ENCODE measurements at regions not wholly inside any gene's neighbourhood (a gene's known extent, or its start where the extent isn't known, plus 50 kb on each side); places are given as distances from the start of the nearest gene placed in this dataset.

DNA sequence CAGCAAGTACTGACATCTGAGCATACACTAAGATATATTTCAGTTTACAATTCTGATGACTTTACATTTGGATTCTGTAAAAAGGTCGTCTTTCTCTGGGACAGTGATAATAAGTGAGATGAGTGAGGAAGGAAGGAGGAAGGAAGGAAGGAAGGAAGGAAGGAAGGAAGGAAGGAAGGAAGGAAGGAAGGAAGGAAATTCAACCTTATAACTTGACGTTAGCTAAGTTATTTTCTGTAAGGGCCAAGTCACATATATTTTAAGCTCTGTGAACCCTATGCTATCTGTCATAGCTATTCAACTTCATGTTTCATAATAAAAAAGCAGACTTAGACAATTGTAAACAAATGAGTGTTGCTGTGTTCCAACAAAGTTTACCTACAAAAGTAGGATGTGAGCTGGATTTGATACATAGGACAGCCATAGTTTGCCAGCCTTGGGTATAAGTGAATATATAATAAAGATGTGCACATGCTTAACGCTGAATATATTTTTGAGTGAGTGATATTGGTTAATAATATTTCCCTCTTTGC lies 753.0 kb upstream of the NDST4 start:
- Histone ChIP-seq H3K79me2 (no peaks in the 10 kb centered on the region), H3K27me3 (no peaks in the 10 kb centered on the region), H3K9me2 (replicated peaks; ENCODE audit: insufficient read depth) (no peaks in the 10 kb centered on the region), H2AFZ (no peak overlapping the region), H3K4me2 (no peak overlapping the region), H3K36me3 (replicated peaks; ENCODE audit: insufficient read depth, low read depth) (no peaks in the 10 kb centered on the region), H3K9me3 (ENCODE audit: low read depth) (no peaks in the 10 kb centered on the region), H4K20me1 (ENCODE audit: insufficient read depth, poor library complexity, severe bottlenecking) (no peaks in the 10 kb centered on the region), H3K27ac (no peak overlapping the region), H3K4me3 (no peak overlapping the region), H3K4me1 (ENCODE audit: insufficient read depth) (no peaks in the 10 kb centered on the region)
- 81% methylated on average over 3 of the region's 3 CpGs for WGBS (ENCODE audit: low lambda C conversion rate, missing lambda C conversion rate)
- DNase-seq (ENCODE audit: low spot score) = no peak
- TF ChIP-seq EZH2 (IDR thresholded peaks at IDR 0.05; ENCODE audit: borderline replicate concordance) = no peak
- TF ChIP-seq, protein P1, sequence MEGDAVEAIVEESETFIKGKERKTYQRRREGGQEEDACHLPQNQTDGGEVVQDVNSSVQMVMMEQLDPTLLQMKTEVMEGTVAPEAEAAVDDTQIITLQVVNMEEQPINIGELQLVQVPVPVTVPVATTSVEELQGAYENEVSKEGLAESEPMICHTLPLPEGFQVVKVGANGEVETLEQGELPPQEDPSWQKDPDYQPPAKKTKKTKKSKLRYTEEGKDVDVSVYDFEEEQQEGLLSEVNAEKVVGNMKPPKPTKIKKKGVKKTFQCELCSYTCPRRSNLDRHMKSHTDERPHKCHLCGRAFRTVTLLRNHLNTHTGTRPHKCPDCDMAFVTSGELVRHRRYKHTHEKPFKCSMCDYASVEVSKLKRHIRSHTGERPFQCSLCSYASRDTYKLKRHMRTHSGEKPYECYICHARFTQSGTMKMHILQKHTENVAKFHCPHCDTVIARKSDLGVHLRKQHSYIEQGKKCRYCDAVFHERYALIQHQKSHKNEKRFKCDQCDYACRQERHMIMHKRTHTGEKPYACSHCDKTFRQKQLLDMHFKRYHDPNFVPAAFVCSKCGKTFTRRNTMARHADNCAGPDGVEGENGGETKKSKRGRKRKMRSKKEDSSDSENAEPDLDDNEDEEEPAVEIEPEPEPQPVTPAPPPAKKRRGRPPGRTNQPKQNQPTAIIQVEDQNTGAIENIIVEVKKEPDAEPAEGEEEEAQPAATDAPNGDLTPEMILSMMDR (IDR thresholded peaks at IDR 0.05; ENCODE audit: poor library complexity) = no peak
- TF ChIP-seq EZH2phosphoT487 (IDR thresholded peaks at IDR 0.05; ENCODE audit: low read depth, severe bottlenecking, unreplicated experiment) = no peak

DNA sequence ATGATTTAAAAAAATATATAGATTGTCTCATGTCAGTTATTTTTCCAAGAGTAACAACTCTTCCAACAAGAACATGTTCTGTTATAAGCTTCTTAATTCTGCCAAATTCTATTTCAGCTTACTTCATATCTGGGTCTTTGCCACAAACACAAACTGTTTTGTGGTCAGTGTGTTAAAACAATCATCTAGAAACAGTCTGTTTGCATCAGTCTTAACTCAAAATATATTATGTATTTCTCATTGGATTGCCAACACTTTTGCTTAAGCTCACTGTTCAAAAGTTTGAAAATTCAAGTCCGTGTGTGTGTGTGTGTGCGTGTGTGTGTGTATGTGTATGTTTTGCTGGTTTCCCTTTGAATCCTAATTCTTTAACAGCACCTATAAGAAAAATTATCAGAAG lies 752.3 kb upstream of the NDST4 start:
- DNase-seq (ENCODE audit: low spot score) = no peak
- TF ChIP-seq, protein P1 (IDR thresholded peaks at IDR 0.05; ENCODE audit: poor library complexity) = no peak
- TF ChIP-seq EZH2 (IDR thresholded peaks at IDR 0.05; ENCODE audit: borderline replicate concordance) (no peak), EZH2phosphoT487 (IDR thresholded peaks at IDR 0.05; ENCODE audit: low read depth, severe bottlenecking, unreplicated experiment) (no peak)
- Histone ChIP-seq H4K20me1 (ENCODE audit: insufficient read depth, poor library complexity, severe bottlenecking) (no peaks in the 10 kb centered on the region), H3K27me3 (no peaks in the 10 kb centered on the region), H3K9me3 (ENCODE audit: low read depth) (no peaks in the 10 kb centered on the region), H3K4me1 (ENCODE audit: insufficient read depth) (no peaks in the 10 kb centered on the region), H3K9me2 (replicated peaks; ENCODE audit: insufficient read depth) (no peaks in the 10 kb centered on the region), H3K4me3 (no peak overlapping the region), H3K36me3 (replicated peaks; ENCODE audit: insufficient read depth, low read depth) (no peaks in the 10 kb centered on the region), H2AFZ (no peak overlapping the region), H3K4me2 (no peak overlapping the region), H3K27ac (no peak overlapping the region), H3K79me2 (no peaks in the 10 kb centered on the region)
- 57% methylated on average over 2 of the region's 2 CpGs for WGBS (ENCODE audit: low lambda C conversion rate, missing lambda C conversion rate)

GRCh38 chr4:115852767-115853091 lies 739.3 kb upstream of the NDST4 start:
- H2AFZ ChIP-seq = no peak overlapping the region
- DNase-seq (ENCODE audit: low spot score) = no peak
- no peaks in the 10 kb centered on the region for H3K36me3 ChIP-seq (replicated peaks; ENCODE audit: insufficient read depth, low read depth)
- no peak for TF ChIP-seq EZH2 (IDR thresholded peaks at IDR 0.05; ENCODE audit: borderline replicate concordance)
- TF ChIP-seq, protein P1 (IDR thresholded peaks at IDR 0.05; ENCODE audit: poor library complexity) = no peak
- no peak for TF ChIP-seq EZH2phosphoT487 (IDR thresholded peaks at IDR 0.05; ENCODE audit: low read depth, severe bottlenecking, unreplicated experiment)
- H3K4me1 ChIP-seq (ENCODE audit: insufficient read depth) = no peaks in the 10 kb centered on the region
- H4K20me1 ChIP-seq (ENCODE audit: insufficient read depth, poor library complexity, severe bottlenecking) = no peaks in the 10 kb centered on the region
- H3K9me3 ChIP-seq (ENCODE audit: low read depth) = no peaks in the 10 kb centered on the region
- WGBS (ENCODE audit: low lambda C conversion rate, missing lambda C conversion rate) = 92% methylated on average over 1 of the region's 1 CpG
- H3K4me3 ChIP-seq = no peak overlapping the region
- no peaks in the 10 kb centered on the region for H3K27me3 ChIP-seq
- H3K4me2 ChIP-seq = no peak overlapping the region
- no peaks in the 10 kb centered on the region for H3K9me2 ChIP-seq (replicated peaks; ENCODE audit: insufficient read depth)
- H3K79me2 ChIP-seq = no peaks in the 10 kb centered on the region
- no peak overlapping the region for H3K27ac ChIP-seq

Measured in hepatocyte (in vitro differentiated cells).